Stimulated activated naive CD4-positive, alpha-beta T cell (primary cell): ENCODE measurements at regions not wholly inside any gene's neighbourhood (a gene's known extent, or its start where the extent isn't known, plus 50 kb on each side); places are given as distances from the start of the nearest gene placed in this dataset.

ENCODE experiments used
- DNase-seq, 6 experiments: peaks; one replicate each; lab custom pipeline; 2025; lab: John Stamatoyannopoulos, UW

DNA sequence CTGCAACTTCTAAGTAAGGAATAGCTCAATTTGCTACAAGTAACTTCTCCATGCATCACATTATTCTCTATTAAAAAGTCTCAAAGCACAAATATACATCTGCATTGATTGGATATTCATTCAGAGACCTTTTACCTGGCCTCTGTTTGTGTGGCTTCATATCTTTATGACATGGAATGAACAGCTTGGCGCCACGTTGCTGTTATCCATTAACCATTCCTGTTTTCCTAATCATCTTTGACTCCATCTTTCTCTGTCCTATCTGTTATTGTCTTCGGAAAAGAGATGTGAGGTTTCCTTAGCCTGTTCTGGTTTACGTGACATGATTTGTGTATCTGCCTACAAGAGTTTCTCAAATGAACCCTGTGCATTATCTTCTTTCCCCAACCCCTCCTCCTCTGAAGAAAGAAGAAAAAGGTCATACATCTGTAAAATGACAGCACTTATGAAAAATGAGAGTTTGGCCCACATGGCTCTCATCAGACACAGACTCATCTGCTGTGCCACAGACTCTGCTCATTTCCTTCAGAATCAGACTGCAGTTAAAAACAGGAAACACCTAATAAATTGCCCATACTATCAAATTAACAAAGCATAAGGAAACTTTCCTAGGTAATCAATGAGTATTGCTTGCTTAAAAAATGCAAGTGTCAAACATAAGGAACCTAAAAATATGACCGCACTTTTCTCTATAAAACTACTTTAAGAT, 347.6 kb upstream of the FAM241A start:
- DNase-seq, result no peak

GRCh38 chr4:111798840-111799239, 346.4 kb upstream of the FAM241A start:
- no peak for DNase-seq

DNA sequence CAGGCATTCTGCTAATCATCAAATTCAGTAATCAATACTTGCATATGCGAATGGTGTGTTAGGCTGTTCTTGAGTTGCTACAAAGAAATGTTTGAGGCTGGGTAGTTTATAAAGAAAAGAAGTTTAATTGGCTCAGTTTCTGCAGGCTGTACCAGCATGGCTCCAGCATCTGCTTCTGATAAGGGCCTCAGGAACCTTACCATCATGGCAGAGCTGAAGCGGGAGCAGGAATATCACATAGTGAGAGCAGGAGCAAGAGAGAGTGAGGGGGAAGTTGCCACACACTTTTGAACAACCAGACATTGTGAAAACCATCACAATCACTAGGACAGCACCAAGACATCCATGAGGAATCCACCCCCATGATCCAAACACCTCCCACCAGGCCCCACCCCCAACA, 344.7 kb upstream of the FAM241A start:
- no peak for DNase-seq

GRCh38 chr4:111802191-111802590, 343.1 kb upstream of the FAM241A start:
- DNase-seq, result no peak

DNA sequence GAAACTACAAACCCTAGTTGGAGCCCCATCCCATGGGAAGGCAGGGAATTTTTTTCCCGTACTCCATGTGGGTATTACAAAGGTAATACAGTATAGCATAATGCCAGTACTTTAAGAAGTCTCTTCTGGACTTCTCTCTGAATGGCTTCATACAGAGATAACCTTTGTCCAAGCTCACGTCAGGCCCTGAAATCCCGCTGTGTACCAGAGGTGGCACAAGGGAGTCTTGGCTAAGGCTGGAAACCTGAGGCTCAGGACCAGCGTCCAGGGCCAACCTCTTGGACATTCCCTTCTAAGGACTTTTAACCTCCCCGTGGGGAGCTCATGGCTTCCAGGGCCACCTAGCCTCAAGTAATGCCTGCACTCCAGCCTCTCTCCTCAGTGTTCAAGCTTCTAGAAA, 338.9 kb upstream of the FAM241A start:
- DNase-seq, result no peak

- no peak for DNase-seq
Measured at GRCh38 chr4:111807576-111807975, 337.7 kb upstream of the FAM241A start.

DNA sequence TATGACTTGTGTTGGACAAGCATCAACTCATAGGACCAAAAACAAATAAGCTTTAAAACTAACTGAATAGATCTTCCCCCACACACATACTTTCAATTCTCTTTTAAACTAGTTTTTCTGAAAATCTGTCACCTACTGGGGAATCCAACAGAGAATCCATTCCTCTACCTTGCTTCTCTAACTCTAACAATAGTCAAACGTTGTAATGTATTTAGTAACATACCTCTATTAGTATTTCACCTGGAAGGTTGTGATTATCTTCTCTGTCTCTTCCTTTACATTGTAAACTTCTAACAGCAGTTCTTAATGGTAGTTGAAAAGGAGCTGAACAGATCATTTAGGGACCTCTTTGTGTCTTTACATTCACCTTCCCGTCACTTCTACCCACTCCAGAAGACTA, 337.1 kb upstream of the FAM241A start:
- no peak for DNase-seq

GRCh38 chr4:111811661-111812060, 333.6 kb upstream of the FAM241A start:
- no peak for DNase-seq

DNA sequence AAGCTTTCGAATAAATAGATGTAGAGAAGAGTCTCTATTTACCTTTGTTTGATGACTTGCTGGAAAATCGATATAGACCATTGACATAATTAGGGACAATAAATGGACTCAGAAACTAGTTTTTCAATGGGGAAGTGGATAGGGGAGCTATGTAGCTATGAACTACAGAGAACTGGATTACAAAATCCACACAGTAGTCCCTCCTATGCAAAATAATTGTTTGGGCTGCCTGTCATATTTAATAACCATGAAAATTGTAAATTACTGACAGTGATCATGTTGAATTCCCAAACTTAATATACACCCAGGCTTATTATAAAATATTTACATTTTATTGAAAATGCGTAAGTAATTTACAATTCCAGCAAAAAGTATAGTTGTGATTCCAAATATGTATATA, 333.1 kb upstream of the FAM241A start:
- no peak for DNase-seq

DNA sequence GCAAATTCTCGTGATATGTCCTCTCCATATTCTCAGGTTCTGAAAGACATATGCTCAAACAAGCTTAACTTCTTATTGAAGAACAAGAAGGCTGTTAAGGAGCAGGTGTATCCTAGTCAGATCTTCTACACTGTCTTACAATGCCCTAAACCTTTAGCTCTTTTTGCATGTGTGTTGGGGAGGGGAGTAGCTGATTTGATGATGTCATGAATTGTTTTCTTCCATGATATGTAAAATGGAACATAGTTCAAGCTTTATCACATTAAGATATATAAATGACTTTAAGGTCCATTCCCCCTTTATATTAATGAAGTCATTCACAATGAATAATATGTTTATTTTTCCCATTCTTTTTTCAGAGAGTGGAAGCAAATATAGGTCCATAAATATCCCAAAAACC, 332.5 kb upstream of the FAM241A start:
- no peak for DNase-seq

GRCh38 chr4:111813555-111814140, 331.6 kb upstream of the FAM241A start:
- no peak for DNase-seq

- no peak for DNase-seq
Measured at GRCh38 chr4:111814961-111815360, 330.3 kb upstream of the FAM241A start.

DNA sequence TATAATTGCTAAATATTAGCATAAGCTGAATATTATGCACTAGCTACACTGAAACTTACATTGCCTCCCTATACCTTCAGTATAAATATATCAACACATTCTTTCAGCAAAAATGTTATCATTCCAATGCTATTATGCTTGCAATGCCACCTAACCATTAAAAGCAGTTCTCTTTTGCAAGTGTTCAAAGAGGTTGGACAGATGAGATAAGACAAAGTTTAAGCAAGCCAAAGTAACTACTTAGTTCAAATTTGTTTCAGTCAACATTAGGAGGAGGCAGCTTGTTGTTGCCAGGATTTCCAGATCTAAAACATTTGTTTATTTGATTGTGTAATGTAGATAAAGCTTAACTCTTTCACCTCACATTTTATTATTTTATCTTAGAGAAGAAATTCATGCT, 323.9 kb upstream of the FAM241A start:
- no peak for DNase-seq

GRCh38 chr4:111836601-111837000, 308.7 kb upstream of the FAM241A start:
- DNase-seq, result no peak

GRCh38 chr4:111837761-111838160, 307.5 kb upstream of the FAM241A start:
- no peak for DNase-seq

GRCh38 chr4:111838406-111838930, 306.8 kb upstream of the FAM241A start:
- DNase-seq, result no peak

DNA sequence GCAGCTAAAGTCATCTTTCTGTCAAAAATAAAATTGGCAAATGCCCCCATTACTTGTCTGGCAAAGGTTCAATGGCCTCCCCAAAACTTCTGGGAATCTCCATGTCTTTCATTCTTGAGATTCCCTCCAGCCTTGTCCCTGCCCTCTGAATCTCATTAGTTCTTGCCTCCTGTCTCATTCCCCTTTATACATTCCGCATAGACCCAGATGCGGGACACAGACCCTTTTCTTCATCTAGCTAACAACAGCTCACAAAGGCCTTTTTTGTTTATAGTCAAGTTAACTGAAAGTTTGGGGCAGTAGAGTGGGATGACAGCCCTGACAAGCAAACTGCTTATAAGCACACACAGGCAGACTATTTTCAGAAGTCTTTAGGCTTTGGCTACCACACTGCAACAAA, 306.1 kb upstream of the FAM241A start:
- DNase-seq, result no peak

- DNase-seq, result no peak
Measured at GRCh38 chr4:111842336-111842735, 302.9 kb upstream of the FAM241A start.

DNA sequence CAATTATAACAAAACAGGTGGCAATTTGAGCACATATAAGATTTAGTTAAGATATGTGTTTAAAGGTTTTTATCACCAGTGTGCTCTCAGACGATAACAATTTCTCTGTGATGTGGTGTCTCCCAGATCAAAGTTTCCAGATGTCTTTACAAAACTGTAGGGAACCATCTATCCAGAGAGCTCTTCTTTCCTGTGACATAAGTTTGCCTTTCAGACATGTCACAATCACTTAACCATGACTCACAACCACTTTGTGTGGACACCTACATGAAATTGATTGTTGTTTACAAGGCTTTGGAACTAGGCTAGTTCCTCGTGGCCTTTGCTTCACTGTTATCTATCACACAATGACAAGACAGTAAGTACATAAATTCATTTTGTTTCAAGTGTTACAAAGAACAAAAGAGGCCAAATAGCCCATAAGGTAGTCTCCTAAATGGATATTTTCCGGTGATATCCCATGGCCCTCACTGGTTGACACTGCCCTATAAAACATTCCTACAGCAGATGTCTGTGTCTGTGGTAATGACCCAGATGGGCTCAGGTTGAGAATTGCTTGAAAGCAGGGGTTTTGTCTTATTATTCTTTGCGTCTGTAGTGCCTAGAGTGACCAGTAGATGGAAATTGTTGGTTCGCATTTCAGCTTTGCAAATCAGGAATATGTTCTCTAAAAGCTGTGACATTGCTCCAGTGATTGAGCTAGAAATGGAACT, 297.8 kb upstream of the FAM241A start:
- DNase-seq, result no peak

- no peak for DNase-seq
Measured at GRCh38 chr4:111849746-111850284, 295.4 kb upstream of the FAM241A start.

GRCh38 chr4:111854494-111855087, 290.7 kb upstream of the FAM241A start:
- DNase-seq, result no peak

- DNase-seq, result no peak
Measured at GRCh38 chr4:111855308-111855707, 289.9 kb upstream of the FAM241A start.
